ENCODE measurements at regions not wholly inside any gene's neighbourhood (a gene's known extent, or its start where the extent isn't known, plus 50 kb on each side); places are given as distances from the start of the nearest gene placed in this dataset.

GRCh38 chr5:40271476-40271875 is 408.2 kb upstream of the PTGER4 start:
- Histone ChIP-seq H3K4me1 (ENCODE audit: control insufficient read depth in 1 of 2, insufficient read depth in 2 of 2, low read length in 2 of 2) (no peaks in the 10 kb centered on the region), H3K27ac (ENCODE audit: low read length) (no peak overlapping the region), H3K27me3 (ENCODE audit: low read depth, low read length) (no peaks in the 10 kb centered on the region), H3K9me3 (ENCODE audit: control insufficient read depth in 1 of 2, low read length in 2 of 2) (no peaks in the 10 kb centered on the region), H3K4me3 (ENCODE audit: low read depth in 1 of 2, low read length in 2 of 2) (no peak overlapping the region), H3K36me3 (ENCODE audit: control insufficient read depth in 1 of 2, insufficient read depth in 2 of 2, low read length in 2 of 2) (no peaks in the 10 kb centered on the region)

- H3K36me3 ChIP-seq (ENCODE audit: control insufficient read depth in 1 of 2, insufficient read depth in 2 of 2, low read length in 2 of 2), result no peaks in the 10 kb centered on the region
- no peak overlapping the region for H3K27ac ChIP-seq (ENCODE audit: low read length)
- no peaks in the 10 kb centered on the region for H3K4me1 ChIP-seq (ENCODE audit: control insufficient read depth in 1 of 2, insufficient read depth in 2 of 2, low read length in 2 of 2)
- no peak overlapping the region for H3K4me3 ChIP-seq (ENCODE audit: low read depth in 1 of 2, low read length in 2 of 2)
- no peaks in the 10 kb centered on the region for H3K9me3 ChIP-seq (ENCODE audit: control insufficient read depth in 1 of 2, low read length in 2 of 2)
- H3K27me3 ChIP-seq (ENCODE audit: low read depth, low read length), result no peaks in the 10 kb centered on the region
Observed at GRCh38 chr5:40270274-40270845, 409.4 kb upstream of the PTGER4 start.

- no peaks in the 10 kb centered on the region for H3K36me3 ChIP-seq (ENCODE audit: control insufficient read depth in 1 of 2, insufficient read depth in 2 of 2, low read length in 2 of 2)
- H3K27ac ChIP-seq (ENCODE audit: low read length), result no peak overlapping the region
- H3K27me3 ChIP-seq (ENCODE audit: low read depth, low read length), result no peaks in the 10 kb centered on the region
- no peaks in the 10 kb centered on the region for H3K4me1 ChIP-seq (ENCODE audit: control insufficient read depth in 1 of 2, insufficient read depth in 2 of 2, low read length in 2 of 2)
- H3K9me3 ChIP-seq (ENCODE audit: control insufficient read depth in 1 of 2, low read length in 2 of 2), result no peaks in the 10 kb centered on the region
- no peak overlapping the region for H3K4me3 ChIP-seq (ENCODE audit: low read depth in 1 of 2, low read length in 2 of 2)
Observed at GRCh38 chr5:40268088-40268487, 411.6 kb upstream of the PTGER4 start.

GRCh38 chr5:40266952-40267351 is 412.8 kb upstream of the PTGER4 start:
- no peaks in the 10 kb centered on the region for H3K27me3 ChIP-seq (ENCODE audit: low read depth, low read length)
- no peak overlapping the region for H3K4me3 ChIP-seq (ENCODE audit: low read depth in 1 of 2, low read length in 2 of 2)
- H3K4me1 ChIP-seq (ENCODE audit: control insufficient read depth in 1 of 2, insufficient read depth in 2 of 2, low read length in 2 of 2), result no peaks in the 10 kb centered on the region
- H3K9me3 ChIP-seq (ENCODE audit: control insufficient read depth in 1 of 2, low read length in 2 of 2), result no peaks in the 10 kb centered on the region
- H3K27ac ChIP-seq (ENCODE audit: low read length), result no peak overlapping the region
- no peaks in the 10 kb centered on the region for H3K36me3 ChIP-seq (ENCODE audit: control insufficient read depth in 1 of 2, insufficient read depth in 2 of 2, low read length in 2 of 2)

GRCh38 chr5:40261984-40262383 is 417.7 kb upstream of the PTGER4 start:
- Histone ChIP-seq H3K4me3 (ENCODE audit: low read depth in 1 of 2, low read length in 2 of 2) (no peak overlapping the region), H3K27me3 (ENCODE audit: low read depth, low read length) (no peaks in the 10 kb centered on the region)

GRCh38 chr5:40260361-40260760 is 419.4 kb upstream of the PTGER4 start:
- Histone ChIP-seq H3K36me3 (ENCODE audit: control insufficient read depth in 1 of 2, insufficient read depth in 2 of 2, low read length in 2 of 2) (no peaks in the 10 kb centered on the region), H3K4me1 (ENCODE audit: control insufficient read depth in 1 of 2, insufficient read depth in 2 of 2, low read length in 2 of 2) (no peaks in the 10 kb centered on the region), H3K4me3 (ENCODE audit: low read depth in 1 of 2, low read length in 2 of 2) (no peak overlapping the region)

More at GRCh38 chr5:40261984-40262383, 417.7 kb upstream of the PTGER4 start:
- no peaks in the 10 kb centered on the region for H3K9me3 ChIP-seq (ENCODE audit: control insufficient read depth in 1 of 2, low read length in 2 of 2)
- no peaks in the 10 kb centered on the region for H3K4me1 ChIP-seq (ENCODE audit: control insufficient read depth in 1 of 2, insufficient read depth in 2 of 2, low read length in 2 of 2)
- H3K36me3 ChIP-seq (ENCODE audit: control insufficient read depth in 1 of 2, insufficient read depth in 2 of 2, low read length in 2 of 2), result no peaks in the 10 kb centered on the region
- H3K27ac ChIP-seq (ENCODE audit: low read length), result no peak overlapping the region

GRCh38 chr5:40258222-40258621 is 421.5 kb upstream of the PTGER4 start:
- H3K27ac ChIP-seq (ENCODE audit: low read length), result no peak overlapping the region
- H3K9me3 ChIP-seq (ENCODE audit: control insufficient read depth in 1 of 2, low read length in 2 of 2), result no peaks in the 10 kb centered on the region
- H3K4me1 ChIP-seq (ENCODE audit: control insufficient read depth in 1 of 2, insufficient read depth in 2 of 2, low read length in 2 of 2), result no peaks in the 10 kb centered on the region
- H3K36me3 ChIP-seq (ENCODE audit: control insufficient read depth in 1 of 2, insufficient read depth in 2 of 2, low read length in 2 of 2), result no peaks in the 10 kb centered on the region
- H3K27me3 ChIP-seq (ENCODE audit: low read depth, low read length), result no peaks in the 10 kb centered on the region
- H3K4me3 ChIP-seq (ENCODE audit: low read depth in 1 of 2, low read length in 2 of 2), result no peak overlapping the region

More at GRCh38 chr5:40260361-40260760, 419.4 kb upstream of the PTGER4 start:
- Histone ChIP-seq H3K27ac (ENCODE audit: low read length) (no peak overlapping the region), H3K9me3 (ENCODE audit: control insufficient read depth in 1 of 2, low read length in 2 of 2) (no peaks in the 10 kb centered on the region), H3K27me3 (ENCODE audit: low read depth, low read length) (no peaks in the 10 kb centered on the region)

- no peaks in the 10 kb centered on the region for H3K36me3 ChIP-seq (ENCODE audit: control insufficient read depth in 1 of 2, insufficient read depth in 2 of 2, low read length in 2 of 2)
- peaks cover 0 to 4% of the 10 kb centered on the region in 2 donors for H3K9me3 ChIP-seq (ENCODE audit: control insufficient read depth in 1 of 2, low read length in 2 of 2)
- no peak overlapping the region for H3K27ac ChIP-seq (ENCODE audit: low read length)
- H3K4me1 ChIP-seq (ENCODE audit: control insufficient read depth in 1 of 2, insufficient read depth in 2 of 2, low read length in 2 of 2), result no peaks in the 10 kb centered on the region
- no peaks in the 10 kb centered on the region for H3K27me3 ChIP-seq (ENCODE audit: low read depth, low read length)
- no peak overlapping the region for H3K4me3 ChIP-seq (ENCODE audit: low read depth in 1 of 2, low read length in 2 of 2)
Observed at GRCh38 chr5:40240671-40241070, 439.0 kb upstream of the PTGER4 start.

- no peaks in the 10 kb centered on the region for H3K27me3 ChIP-seq (ENCODE audit: low read depth, low read length)
- H3K27ac ChIP-seq (ENCODE audit: low read length), result no peak overlapping the region
- H3K36me3 ChIP-seq (ENCODE audit: control insufficient read depth in 1 of 2, insufficient read depth in 2 of 2, low read length in 2 of 2), result no peaks in the 10 kb centered on the region
- peaks cover 0 to 4% of the 10 kb centered on the region in 2 donors for H3K9me3 ChIP-seq (ENCODE audit: control insufficient read depth in 1 of 2, low read length in 2 of 2)
- no peaks in the 10 kb centered on the region for H3K4me1 ChIP-seq (ENCODE audit: control insufficient read depth in 1 of 2, insufficient read depth in 2 of 2, low read length in 2 of 2)
- H3K4me3 ChIP-seq (ENCODE audit: low read depth in 1 of 2, low read length in 2 of 2), result no peak overlapping the region
Observed at GRCh38 chr5:40240111-40240510, 439.6 kb upstream of the PTGER4 start.

- Histone ChIP-seq H3K4me1 (ENCODE audit: control insufficient read depth in 1 of 2, insufficient read depth in 2 of 2, low read length in 2 of 2) (no peaks in the 10 kb centered on the region), H3K4me3 (ENCODE audit: low read depth in 1 of 2, low read length in 2 of 2) (no peak overlapping the region), H3K36me3 (ENCODE audit: control insufficient read depth in 1 of 2, insufficient read depth in 2 of 2, low read length in 2 of 2) (no peaks in the 10 kb centered on the region), H3K27me3 (ENCODE audit: low read depth, low read length) (no peaks in the 10 kb centered on the region), H3K27ac (ENCODE audit: low read length) (no peak overlapping the region), H3K9me3 (ENCODE audit: control insufficient read depth in 1 of 2, low read length in 2 of 2) (peaks cover 0 to 4% of the 10 kb centered on the region in 2 donors)
Observed at GRCh38 chr5:40238066-40238745, 441.5 kb upstream of the PTGER4 start.

GRCh38 chr5:40235471-40236400 is 444.0 kb upstream of the PTGER4 start:
- no peak overlapping the region for H3K4me3 ChIP-seq (ENCODE audit: low read depth in 1 of 2, low read length in 2 of 2)
- no peaks in the 10 kb centered on the region for H3K4me1 ChIP-seq (ENCODE audit: control insufficient read depth in 1 of 2, insufficient read depth in 2 of 2, low read length in 2 of 2)
- H3K27me3 ChIP-seq (ENCODE audit: low read depth, low read length), result no peaks in the 10 kb centered on the region
- H3K27ac ChIP-seq (ENCODE audit: low read length), result no peak overlapping the region
- H3K9me3 ChIP-seq (ENCODE audit: control insufficient read depth in 1 of 2, low read length in 2 of 2), result peaks cover 0 to 4% of the 10 kb centered on the region in 2 donors
- H3K36me3 ChIP-seq (ENCODE audit: control insufficient read depth in 1 of 2, insufficient read depth in 2 of 2, low read length in 2 of 2), result no peaks in the 10 kb centered on the region

Measured in muscle layer of duodenum (tissue), 2 donors.